ENCODE measurements at regions not wholly inside any gene's neighbourhood (a gene's known extent, or its start where the extent isn't known, plus 50 kb on each side); places are given as distances from the start of the nearest gene placed in this dataset.

DNA sequence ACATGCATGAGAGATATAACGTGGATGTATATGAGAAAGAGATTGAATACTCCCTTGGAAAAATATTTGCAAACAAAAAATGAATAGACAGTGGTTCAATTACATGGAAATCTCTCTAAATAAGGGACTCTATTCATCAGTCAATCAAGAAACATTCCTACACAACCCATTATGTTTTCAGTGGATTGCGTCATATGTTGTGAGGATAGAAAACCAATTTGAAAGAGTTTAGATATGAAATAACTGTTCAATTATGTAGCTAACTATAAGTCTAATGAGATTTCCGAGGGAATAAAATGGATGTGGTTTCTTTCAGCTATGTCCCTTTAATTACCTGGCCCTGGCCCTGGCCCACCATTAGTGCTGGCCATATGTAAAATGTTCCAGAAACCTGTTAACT lies 86.7 kb upstream of the TMCO5A start:
- TF ChIP-seq, protein P1, sequence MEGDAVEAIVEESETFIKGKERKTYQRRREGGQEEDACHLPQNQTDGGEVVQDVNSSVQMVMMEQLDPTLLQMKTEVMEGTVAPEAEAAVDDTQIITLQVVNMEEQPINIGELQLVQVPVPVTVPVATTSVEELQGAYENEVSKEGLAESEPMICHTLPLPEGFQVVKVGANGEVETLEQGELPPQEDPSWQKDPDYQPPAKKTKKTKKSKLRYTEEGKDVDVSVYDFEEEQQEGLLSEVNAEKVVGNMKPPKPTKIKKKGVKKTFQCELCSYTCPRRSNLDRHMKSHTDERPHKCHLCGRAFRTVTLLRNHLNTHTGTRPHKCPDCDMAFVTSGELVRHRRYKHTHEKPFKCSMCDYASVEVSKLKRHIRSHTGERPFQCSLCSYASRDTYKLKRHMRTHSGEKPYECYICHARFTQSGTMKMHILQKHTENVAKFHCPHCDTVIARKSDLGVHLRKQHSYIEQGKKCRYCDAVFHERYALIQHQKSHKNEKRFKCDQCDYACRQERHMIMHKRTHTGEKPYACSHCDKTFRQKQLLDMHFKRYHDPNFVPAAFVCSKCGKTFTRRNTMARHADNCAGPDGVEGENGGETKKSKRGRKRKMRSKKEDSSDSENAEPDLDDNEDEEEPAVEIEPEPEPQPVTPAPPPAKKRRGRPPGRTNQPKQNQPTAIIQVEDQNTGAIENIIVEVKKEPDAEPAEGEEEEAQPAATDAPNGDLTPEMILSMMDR (IDR thresholded peaks at IDR 0.05): no peak
- TF ChIP-seq POLR2A (IDR thresholded peaks at IDR 0.05) (no peak), EP300 (IDR thresholded peaks at IDR 0.05) (no peak)
